ENCODE measurements at regions not wholly inside any gene's neighbourhood (a gene's known extent, or its start where the extent isn't known, plus 50 kb on each side); places are given as distances from the start of the nearest gene placed in this dataset.
A peak's percentile ranks its signal among the peaks of the same experiment; 100 is the strongest.
"Not testable (repeated sequence)": the region's sequence is repeated elsewhere in the genome, so short reads cannot be mapped to it uniquely, and the experiment has no call there.

DNA sequence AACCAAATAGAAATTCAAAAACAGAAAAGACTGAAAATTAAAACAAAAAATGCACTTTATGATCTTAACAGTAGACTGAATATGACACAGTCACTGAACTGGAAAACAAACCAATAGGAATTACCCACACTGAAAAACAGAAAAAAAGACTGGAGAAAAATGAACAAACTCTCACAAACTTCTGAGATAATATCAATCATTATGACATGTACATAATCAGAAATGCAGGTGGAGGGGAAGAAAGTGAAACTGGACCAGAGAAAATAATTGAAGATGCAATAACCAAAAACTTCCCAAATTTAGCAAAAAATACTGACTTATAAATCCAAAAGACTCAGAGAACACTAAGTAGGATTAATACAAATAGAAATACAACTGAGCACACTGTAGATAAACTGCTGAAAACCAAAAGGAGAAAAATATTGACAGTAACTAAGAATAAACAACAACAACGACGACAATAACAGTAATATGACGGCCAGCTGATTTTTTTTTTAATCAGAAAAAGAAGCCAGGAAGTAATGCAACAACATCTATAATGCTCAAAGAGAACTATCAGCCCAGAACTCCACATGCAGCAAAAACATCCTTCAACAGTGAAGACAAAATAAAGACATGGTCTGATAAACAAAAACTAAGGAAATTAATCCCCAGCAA is 108.1 kb downstream of the ZFAND4 start:
- POLR2A ChIA-PET = no interaction called here

GRCh38 chr10:45561952-45562351 is 110.6 kb downstream of the ZFAND4 start:
- Mint-ChIP-seq H3K36me3 (ENCODE audit: low read depth) (no peaks in the 10 kb centered on the region), H3K4me3 (no peak overlapping the region), H3K27ac (no peak overlapping the region), H3K9me3 (ENCODE audit: low read depth) (no peaks in the 10 kb centered on the region), H3K4me1 (peaks cover 35% of the 10 kb centered on the region), H3K27me3 (no peaks in the 10 kb centered on the region)
- DNase-seq = no peak
- ChIA-PET CTCF (interaction anchor here (0.6 to 1.3 kb wide), 2 partner anchors 19 to 312 kb away, joined by 3 to 4 read pairs; no protein-coding TSS in a partner anchor), POLR2A (interaction anchor here (0.7 kb wide), 1 partner anchor 16 kb away, joined by 3 read pairs; no protein-coding TSS in a partner anchor)
- ATAC-seq = peak; percentile 71
- intact Hi-C loops (cut with DNase I, micrococcal nuclease) = loop anchor here in 1 of 2 experiments (1.0 kb wide), 1 partner anchor 18 kb away; no protein-coding TSS in a partner anchor

More for the DNA sequence above, 108.1 kb downstream of the ZFAND4 start:
- Mint-ChIP-seq H3K36me3 (ENCODE audit: low read depth) (peaks cover 2% of the 10 kb centered on the region), H3K4me1 (peaks cover 24% of the 10 kb centered on the region), H3K27ac (no peak overlapping the region), H3K27me3 (no peaks in the 10 kb centered on the region), H3K9me3 (ENCODE audit: low read depth) (no peaks in the 10 kb centered on the region), H3K4me3 (no peak overlapping the region)
- ATAC-seq = no peak
- no peak for DNase-seq
- intact Hi-C loops (cut with DNase I, micrococcal nuclease) = no loop called here
- CTCF ChIA-PET = interaction anchor here (1.5 kb wide), 1 partner anchor 14 kb away, joined by 4 read pairs; no protein-coding TSS in a partner anchor

GRCh38 chr10:45560262-45560661 is 112.3 kb downstream of the ZFAND4 start:
- ATAC-seq = no peak
- H3K4me3 Mint-ChIP-seq = no peak overlapping the region
- peaks cover 35% of the 10 kb centered on the region for H3K4me1 Mint-ChIP-seq
- ChIA-PET POLR2A (no interaction called here), CTCF (interaction anchor here (1.4 kb wide), 1 partner anchor 96 kb away, joined by 3 read pairs; no protein-coding TSS in a partner anchor)
- H3K27me3 Mint-ChIP-seq = no peaks in the 10 kb centered on the region
- DNase-seq = no peak
- intact Hi-C loops (cut with DNase I, micrococcal nuclease) = no loop called here
- no peaks in the 10 kb centered on the region for H3K36me3 Mint-ChIP-seq (ENCODE audit: low read depth)
- no peak overlapping the region for H3K27ac Mint-ChIP-seq
- no peaks in the 10 kb centered on the region for H3K9me3 Mint-ChIP-seq (ENCODE audit: low read depth)

GRCh38 chr10:45558425-45558824 is 114.1 kb downstream of the ZFAND4 start:
- no peaks in the 10 kb centered on the region for H3K36me3 Mint-ChIP-seq (ENCODE audit: low read depth)
- intact Hi-C loops (cut with DNase I, micrococcal nuclease) = no loop called here
- peaks cover 30% of the 10 kb centered on the region for H3K4me1 Mint-ChIP-seq
- no peak overlapping the region for H3K4me3 Mint-ChIP-seq
- POLR2A ChIA-PET = no interaction called here
- no peaks in the 10 kb centered on the region for H3K9me3 Mint-ChIP-seq (ENCODE audit: low read depth)
- DNase-seq = no peak
- CTCF ChIA-PET = no interaction called here
- ATAC-seq = no peak
- H3K27ac Mint-ChIP-seq = peak overlapping the region; percentile 65
- H3K27me3 Mint-ChIP-seq = no peaks in the 10 kb centered on the region

GRCh38 chr10:45557275-45557905 is 115.2 kb downstream of the ZFAND4 start:
- H3K27ac Mint-ChIP-seq = peak overlapping the region; percentile 77
- POLR2A ChIA-PET = no interaction called here
- no peaks in the 10 kb centered on the region for H3K27me3 Mint-ChIP-seq
- no peak overlapping the region for H3K4me3 Mint-ChIP-seq
- intact Hi-C loops (cut with DNase I, micrococcal nuclease) = no loop called here
- peaks cover 26% of the 10 kb centered on the region for H3K4me1 Mint-ChIP-seq
- no peaks in the 10 kb centered on the region for H3K36me3 Mint-ChIP-seq (ENCODE audit: low read depth)
- DNase-seq (peak; percentile 12), ATAC-seq (peak; percentile 80)
- CTCF ChIA-PET = interaction anchor here (1.0 kb wide), 1 partner anchor 48 kb away, joined by 3 read pairs; no protein-coding TSS in a partner anchor
- no peaks in the 10 kb centered on the region for H3K9me3 Mint-ChIP-seq (ENCODE audit: low read depth)

DNA sequence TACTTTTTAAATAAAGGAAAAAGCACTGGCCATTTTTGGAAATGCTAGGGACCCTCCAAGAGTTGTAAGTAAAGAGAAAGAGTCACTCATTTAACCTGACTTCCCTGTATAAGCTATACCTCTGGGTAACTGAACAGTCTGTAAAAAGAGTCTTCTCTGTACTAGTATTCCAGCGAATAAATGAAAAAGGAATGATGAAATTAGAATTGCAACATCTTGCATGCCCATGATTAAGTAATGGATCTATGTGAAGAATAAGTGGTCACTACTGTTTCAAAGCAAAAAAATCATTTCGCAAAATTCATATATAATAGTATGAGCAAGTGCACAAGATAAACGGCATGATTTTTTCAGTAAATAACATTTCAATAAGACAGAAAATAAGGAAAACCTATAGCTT is 116.8 kb downstream of the ZFAND4 start:
- H3K9me3 Mint-ChIP-seq (ENCODE audit: low read depth) = no peaks in the 10 kb centered on the region
- DNase-seq (no peak), ATAC-seq (no peak)
- intact Hi-C loops (cut with DNase I, micrococcal nuclease) = no loop called here
- no peak overlapping the region for H3K4me3 Mint-ChIP-seq
- ChIA-PET POLR2A (no interaction called here), CTCF (interaction anchor here (0.6 to 0.9 kb wide), 2 partner anchors 20 to 25 kb away, joined by 3 read pairs; no protein-coding TSS in a partner anchor)
- no peaks in the 10 kb centered on the region for H3K27me3 Mint-ChIP-seq
- H3K4me1 Mint-ChIP-seq = peaks cover 20% of the 10 kb centered on the region
- H3K27ac Mint-ChIP-seq = no peak overlapping the region
- no peaks in the 10 kb centered on the region for H3K36me3 Mint-ChIP-seq (ENCODE audit: low read depth)

DNA sequence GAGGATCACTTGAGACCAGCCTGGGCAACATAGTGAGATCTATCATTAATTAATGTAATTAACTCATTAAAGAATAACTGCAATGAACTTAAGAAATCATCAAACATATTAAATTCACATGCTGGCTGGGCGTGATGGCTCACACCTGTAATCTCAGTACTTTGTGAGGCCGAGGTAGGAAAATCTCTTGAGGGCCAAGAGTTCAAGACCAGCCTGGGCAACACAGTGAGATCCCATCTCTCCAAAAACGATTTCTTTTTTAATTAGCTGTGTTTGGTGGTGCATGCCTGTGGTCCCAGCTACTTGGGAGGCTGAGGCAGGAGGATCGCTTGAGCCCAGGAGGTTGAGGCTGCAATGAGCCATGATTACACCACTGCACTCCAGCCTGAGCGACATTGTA is 117.2 kb downstream of the ZFAND4 start:
- intact Hi-C loops (cut with DNase I, micrococcal nuclease); H3K4me3 Mint-ChIP-seq; ATAC-seq; H3K27ac Mint-ChIP-seq; H3K27me3 Mint-ChIP-seq; H3K36me3 Mint-ChIP-seq (ENCODE audit: low read depth); DNase-seq; POLR2A ChIA-PET; H3K9me3 Mint-ChIP-seq (ENCODE audit: low read depth): not testable (repeated sequence)
- CTCF ChIA-PET = interaction anchor here (0.6 kb wide), 1 partner anchor 25 kb away, joined by 3 read pairs; no protein-coding TSS in a partner anchor
- H3K4me1 Mint-ChIP-seq = peaks cover 20% of the 10 kb centered on the region

- no peak overlapping the region for H3K4me3 Mint-ChIP-seq
- no peak overlapping the region for H3K27ac Mint-ChIP-seq
- H3K9me3 Mint-ChIP-seq (ENCODE audit: low read depth) = no peaks in the 10 kb centered on the region
- ChIA-PET CTCF (interaction anchor here (0.6 kb wide), 1 partner anchor 39 kb away, joined by 3 read pairs; no protein-coding TSS in a partner anchor), POLR2A (no interaction called here)
- intact Hi-C loops (cut with DNase I, micrococcal nuclease) = no loop called here
- peaks cover 19% of the 10 kb centered on the region for H3K4me1 Mint-ChIP-seq
- DNase-seq = no peak
- no peaks in the 10 kb centered on the region for H3K27me3 Mint-ChIP-seq
- H3K36me3 Mint-ChIP-seq (ENCODE audit: low read depth) = no peaks in the 10 kb centered on the region
- no peak for ATAC-seq
Observed at GRCh38 chr10:45553613-45554012, 119.0 kb downstream of the ZFAND4 start.

- Mint-ChIP-seq H3K4me1 (peaks cover 17% of the 10 kb centered on the region), H3K4me3 (no peak overlapping the region), H3K27ac (no peak overlapping the region), H3K27me3 (no peaks in the 10 kb centered on the region), H3K9me3 (ENCODE audit: low read depth) (no peaks in the 10 kb centered on the region), H3K36me3 (ENCODE audit: low read depth) (peaks cover 3% of the 10 kb centered on the region)
- CTCF ChIA-PET = interaction anchor here (0.6 kb wide), 1 partner anchor 39 kb away, joined by 3 read pairs; no protein-coding TSS in a partner anchor
- no peak for ATAC-seq
- no peak for DNase-seq
- intact Hi-C loops (cut with DNase I, micrococcal nuclease) = no loop called here
- POLR2A ChIA-PET = no interaction called here
Observed at GRCh38 chr10:45553155-45553554, 119.4 kb downstream of the ZFAND4 start.

GRCh38 chr10:45552476-45552875 is 120.1 kb downstream of the ZFAND4 start:
- H3K27me3 Mint-ChIP-seq = no peaks in the 10 kb centered on the region
- POLR2A ChIA-PET = no interaction called here
- CTCF ChIA-PET = no interaction called here
- H3K4me3 Mint-ChIP-seq = no peak overlapping the region
- no peaks in the 10 kb centered on the region for H3K9me3 Mint-ChIP-seq (ENCODE audit: low read depth)
- intact Hi-C loops (cut with DNase I, micrococcal nuclease) = no loop called here
- DNase-seq (no peak), ATAC-seq (no peak)
- H3K36me3 Mint-ChIP-seq (ENCODE audit: low read depth) = peaks cover 6% of the 10 kb centered on the region
- peaks cover 16% of the 10 kb centered on the region for H3K4me1 Mint-ChIP-seq
- H3K27ac Mint-ChIP-seq = no peak overlapping the region

DNA sequence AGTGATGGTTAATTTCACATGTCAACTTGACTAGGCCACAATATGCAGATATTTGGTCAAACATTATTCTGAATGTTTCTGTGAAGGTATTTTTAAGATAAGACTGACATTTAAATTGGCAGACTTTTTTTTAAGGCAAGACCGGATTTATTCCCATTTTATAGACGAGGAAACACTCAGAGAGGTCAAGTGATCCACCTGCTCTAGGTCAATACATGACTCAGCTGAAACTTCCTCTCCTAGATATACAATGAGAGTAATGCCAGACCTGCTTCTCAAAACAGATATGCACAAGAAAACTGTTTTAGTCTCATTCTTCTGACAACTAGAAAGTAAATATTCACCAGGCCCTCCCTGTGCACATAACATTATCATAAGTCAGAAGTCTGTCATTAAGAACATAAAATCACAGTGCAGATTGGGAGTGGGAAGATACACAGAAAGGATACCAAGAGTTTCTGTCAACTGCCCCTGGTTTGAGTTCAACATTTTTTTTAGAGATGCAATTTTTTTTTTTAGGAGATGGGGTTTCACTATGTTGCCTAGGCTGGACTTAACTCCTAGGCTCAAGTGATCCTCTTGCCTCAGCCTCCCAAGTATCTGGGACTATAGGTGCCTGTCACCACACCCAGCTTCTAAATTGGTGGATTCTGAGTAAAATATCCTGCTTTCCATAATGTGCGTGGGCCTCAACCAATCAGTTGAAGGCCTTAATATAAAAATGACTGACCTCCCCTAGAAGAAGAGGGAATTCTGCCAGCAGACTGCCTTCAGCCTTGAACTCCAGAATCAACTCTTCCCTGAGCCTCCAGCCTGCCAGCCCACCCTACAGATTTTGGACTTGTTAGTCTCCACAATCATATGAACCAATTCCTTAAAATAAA is 121.4 kb downstream of the ZFAND4 start:
- no peak for ATAC-seq
- no peak overlapping the region for H3K4me3 Mint-ChIP-seq

More for the DNA sequence above, 121.4 kb downstream of the ZFAND4 start:
- H3K9me3 Mint-ChIP-seq (ENCODE audit: low read depth) = no peaks in the 10 kb centered on the region
- ChIA-PET POLR2A (no interaction called here), CTCF (no interaction called here)
- no peaks in the 10 kb centered on the region for H3K27me3 Mint-ChIP-seq
- intact Hi-C loops (cut with DNase I, micrococcal nuclease) = no loop called here
- H3K4me1 Mint-ChIP-seq = peaks cover 10% of the 10 kb centered on the region
- no peak overlapping the region for H3K27ac Mint-ChIP-seq
- no peak for DNase-seq
- peaks cover 6% of the 10 kb centered on the region for H3K36me3 Mint-ChIP-seq (ENCODE audit: low read depth)

Data from activated CD4-positive, alpha-beta T cell treated with anti-CD3 and anti-CD28 coated beads for 36 hours (primary cell).